NOMO-1 (cell line): ENCODE measurements at regions not wholly inside any gene's neighbourhood (a gene's known extent, or its start where the extent isn't known, plus 50 kb on each side); places are given as distances from the start of the nearest gene placed in this dataset.
"Not testable (repeated sequence)": the region's sequence is repeated elsewhere in the genome, so short reads cannot be mapped to it uniquely, and the experiment has no call there.

ENCODE experiments used
- DNase-seq, 2 experiments: peaks; one replicate each; lab custom pipeline; 2025; ENCODE audit not compliant: unreplicated experiment in 2 of 2; lab: John Stamatoyannopoulos, UW

DNA sequence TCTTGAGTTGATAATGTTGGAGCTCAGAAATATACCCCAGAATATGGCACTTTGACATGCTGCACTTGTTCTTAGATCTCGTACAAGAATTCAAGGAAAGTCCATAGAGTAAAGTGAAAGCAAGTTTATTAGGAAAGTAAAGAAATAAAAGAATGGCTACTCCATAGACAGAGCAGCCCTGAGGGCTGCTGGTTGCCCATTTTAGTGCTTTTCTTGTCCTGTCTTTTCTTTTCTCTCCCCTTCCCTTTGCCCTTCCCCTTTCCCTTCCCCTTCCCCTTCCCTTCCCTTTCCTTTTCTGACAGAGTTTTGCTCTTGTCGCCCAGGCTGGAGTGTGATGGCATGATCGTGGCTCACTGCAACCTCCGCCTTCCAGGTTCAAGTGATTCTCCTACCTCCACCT is 283.4 kb upstream of the SEMA6A start:
- not testable (repeated sequence) for DNase-seq

DNA sequence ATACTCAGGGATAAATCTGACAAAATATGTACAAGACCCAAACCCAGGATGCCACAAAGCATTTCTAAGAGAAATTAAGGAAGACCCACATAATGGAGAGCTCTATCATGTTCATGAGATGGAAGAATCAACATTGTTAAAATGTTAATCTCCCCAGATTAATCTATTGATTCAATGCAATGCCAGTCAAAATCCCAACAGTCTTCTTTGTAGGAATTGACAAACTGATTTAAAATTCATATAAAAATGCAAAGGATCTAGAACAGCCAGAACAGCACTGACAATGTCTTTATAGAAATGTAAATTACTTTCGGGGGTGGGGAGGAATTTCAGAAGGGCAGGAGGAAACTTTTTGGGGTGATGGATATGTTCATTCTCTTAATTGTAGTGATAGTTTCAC is 281.6 kb upstream of the SEMA6A start:
- DNase-seq: no peak

- DNase-seq: no peak
Measured at GRCh38 chr5:116853992-116854391, 279.4 kb upstream of the SEMA6A start.

- DNase-seq: no peak
Measured at GRCh38 chr5:116848954-116849581, 274.4 kb upstream of the SEMA6A start.

DNA sequence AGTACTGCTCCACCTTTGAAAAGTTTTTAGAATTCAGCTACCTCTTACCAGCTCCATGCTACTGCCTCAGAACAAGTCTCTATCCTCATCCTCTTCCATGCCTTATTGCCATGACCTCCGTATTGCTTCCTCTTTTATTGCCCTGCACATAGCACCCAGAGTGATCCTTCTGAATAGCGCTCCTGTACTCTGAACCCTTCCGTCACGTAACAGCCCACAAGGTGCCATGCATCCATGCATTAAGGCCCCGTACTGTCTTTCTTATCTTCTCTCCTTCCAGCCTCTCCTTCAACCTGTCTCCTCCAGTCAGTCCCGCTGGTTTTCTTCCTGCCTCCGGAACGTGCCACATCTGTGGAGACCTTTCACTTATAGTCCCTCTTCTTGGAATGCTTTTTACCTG is 273.3 kb upstream of the SEMA6A start:
- no peak for DNase-seq

DNA sequence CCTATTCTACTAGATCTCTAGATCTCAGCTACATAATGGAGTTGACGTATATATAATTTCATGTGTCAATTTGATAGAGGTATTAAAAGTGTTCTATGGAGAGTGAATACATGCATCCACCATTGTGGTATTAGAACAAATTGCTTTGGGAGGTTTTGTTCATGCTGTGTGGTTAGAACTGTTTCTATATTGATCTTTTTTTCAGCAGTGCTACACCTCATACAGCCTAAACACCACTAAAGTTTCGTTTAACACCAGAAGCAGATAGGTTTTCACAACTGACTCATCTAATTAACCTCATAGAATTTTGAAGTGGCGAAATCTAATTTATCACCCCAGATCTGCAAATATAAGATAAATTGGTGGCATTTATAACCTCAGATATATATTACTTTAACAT is 269.4 kb upstream of the SEMA6A start:
- DNase-seq: no peak

GRCh38 chr5:116842514-116842961 is 267.9 kb upstream of the SEMA6A start:
- no peak for DNase-seq

DNA sequence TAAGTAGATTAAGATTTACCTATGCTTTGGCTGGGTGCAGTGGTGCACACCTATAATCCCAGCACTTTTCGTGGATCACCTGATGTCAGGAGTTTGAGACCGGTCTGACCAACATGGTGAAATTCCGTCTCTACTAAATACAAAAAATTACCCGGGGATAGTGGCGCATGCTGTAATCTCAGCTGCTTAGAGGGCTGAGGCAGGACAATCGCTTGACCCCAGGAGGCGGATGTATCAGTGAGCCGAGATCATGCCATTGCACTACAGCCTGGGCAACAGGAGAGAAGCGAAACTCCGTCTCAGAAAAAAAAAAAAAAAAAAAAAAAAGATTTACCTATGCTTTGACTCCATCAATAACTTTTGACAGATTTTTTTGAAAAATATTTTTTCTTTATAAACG is 267.1 kb upstream of the SEMA6A start:
- DNase-seq: no peak

GRCh38 chr5:116838011-116838536 is 263.5 kb upstream of the SEMA6A start:
- DNase-seq: no peak

DNA sequence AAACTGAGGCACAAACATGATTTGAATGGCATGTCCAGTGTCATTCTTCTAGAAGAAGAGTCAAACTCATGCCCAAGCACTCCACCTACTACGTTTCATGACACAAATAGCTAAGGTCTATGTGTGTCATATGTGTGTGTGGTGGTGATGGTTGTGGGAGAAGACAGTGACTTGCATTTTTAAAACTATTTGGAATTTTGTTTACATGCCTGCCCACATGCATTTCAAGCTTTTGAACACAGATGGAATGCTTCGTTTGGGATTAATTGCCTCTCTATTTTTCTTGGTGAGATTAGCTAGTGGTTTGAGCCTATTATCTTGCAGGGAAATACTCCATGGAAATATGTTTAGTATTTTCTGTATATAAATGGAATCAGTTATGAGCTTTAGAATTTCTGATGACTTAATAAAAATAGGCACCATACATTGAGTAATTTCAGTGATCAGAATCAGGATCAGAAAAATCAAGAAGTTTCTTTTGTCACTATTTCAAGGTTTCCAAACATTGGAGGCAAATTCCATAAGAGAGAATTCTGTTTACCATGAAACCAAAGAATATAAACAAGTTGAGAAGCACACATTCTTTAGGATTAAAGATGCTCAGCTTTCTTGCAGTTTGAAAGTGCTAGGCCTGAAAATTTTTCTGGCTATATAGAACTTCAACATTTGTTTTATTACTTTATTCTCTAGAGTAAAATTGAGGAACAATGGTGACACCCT is 260.3 kb upstream of the SEMA6A start:
- no peak for DNase-seq

DNA sequence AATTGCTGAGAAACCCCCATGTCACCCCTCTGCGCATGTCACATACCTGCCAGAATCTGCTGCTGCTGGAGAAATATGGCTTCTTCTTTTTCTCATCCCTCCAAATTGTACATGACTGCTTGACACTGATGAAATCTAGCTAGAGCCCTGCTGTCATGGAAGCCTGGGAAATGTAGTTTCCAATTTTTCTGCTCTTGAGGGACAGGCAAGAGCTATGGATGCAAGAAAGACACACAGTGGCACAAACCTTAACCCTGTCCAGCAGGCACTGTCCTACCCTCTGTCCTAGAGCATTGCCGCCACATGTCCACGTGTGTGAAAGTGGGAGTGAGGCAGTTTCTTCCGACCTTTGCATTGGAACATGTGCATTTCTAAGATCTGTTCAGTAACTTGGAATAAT is 255.5 kb upstream of the SEMA6A start:
- no peak for DNase-seq

- no peak for DNase-seq
Measured at GRCh38 chr5:116827078-116827477, 252.5 kb upstream of the SEMA6A start.

DNA sequence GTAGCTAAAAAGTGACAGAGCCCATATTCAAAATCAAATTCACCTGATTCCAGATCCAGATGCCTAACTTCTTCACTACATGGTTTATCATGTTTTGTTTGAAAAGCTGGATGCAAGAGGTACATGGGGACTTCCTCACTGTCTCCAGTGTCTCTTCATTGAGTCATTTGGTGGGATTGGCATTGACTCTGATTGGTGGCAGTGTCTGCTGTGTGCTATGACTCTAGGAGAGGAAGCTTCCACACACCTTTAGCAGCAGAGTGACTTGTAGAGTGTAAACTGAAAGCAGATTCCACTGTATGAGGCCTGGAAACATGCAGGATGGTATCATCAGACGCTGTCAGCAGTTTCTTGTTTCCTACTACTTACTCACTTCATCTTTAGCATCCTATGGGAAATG is 250.9 kb upstream of the SEMA6A start:
- no peak for DNase-seq

DNA sequence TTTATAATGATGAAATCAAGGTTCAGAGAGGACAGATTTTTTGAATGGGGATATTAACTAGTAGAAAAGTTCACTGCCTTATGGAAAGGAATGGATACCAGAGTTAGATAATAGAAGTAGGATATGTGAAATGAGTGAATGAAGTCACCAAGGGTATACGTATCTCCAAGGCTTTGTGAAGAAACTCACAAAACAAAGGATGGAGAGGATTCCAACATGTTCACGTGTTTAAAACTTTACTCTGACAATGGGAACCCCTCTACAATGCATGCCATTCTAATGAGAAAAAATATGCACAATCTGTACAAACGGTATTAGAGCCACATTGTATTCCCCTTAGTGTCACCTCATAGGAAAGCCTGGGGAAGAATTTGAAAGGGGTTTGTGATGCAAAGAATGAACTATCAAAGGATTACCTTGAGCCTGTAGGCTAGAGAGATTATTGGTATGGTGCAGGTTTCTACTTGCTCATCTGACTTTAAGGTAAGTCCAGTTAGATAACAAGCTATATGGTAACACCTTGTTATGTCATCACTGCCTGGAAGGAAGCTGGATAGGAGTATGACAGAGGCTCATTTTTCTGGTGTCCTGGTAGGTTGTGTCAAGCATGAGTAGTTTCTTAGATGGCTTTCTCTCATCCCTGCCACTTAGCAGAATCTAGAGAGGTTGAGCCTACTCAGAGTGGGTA is 250.3 kb upstream of the SEMA6A start:
- DNase-seq: no peak

DNA sequence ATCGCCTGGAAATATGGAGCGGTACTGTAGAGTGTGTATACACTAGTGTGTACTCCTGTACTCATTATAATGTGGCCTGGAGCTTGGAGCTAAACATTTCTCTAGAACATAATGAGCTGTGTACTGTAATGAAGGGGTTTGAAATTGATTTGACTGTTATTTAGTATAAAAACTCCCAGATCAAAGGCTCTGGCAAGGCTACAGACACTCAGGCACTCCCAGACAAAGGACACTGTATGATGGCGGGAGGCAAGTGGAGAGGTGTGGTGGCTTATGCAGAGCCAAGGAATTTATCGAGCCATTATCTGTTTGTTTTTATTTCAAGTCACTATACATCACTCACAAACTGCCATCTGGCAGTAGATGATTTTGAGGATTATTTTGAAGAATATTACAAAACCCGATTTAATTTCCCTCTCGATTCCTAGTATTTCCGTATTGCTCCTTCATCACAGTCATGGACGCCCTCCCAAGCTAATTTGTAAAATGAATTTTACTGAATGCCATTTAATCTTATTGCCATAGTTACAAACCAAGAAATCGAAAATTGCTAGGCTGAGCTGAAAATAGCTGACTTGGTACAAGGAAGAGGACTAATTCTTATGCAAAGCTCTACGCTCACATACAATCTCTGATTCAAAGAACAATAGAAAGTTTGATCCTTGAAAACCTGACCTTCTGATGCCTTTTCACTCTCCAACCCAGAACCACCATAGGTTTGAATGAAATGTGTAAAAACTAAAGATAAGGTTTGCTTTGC is 240.2 kb upstream of the SEMA6A start:
- DNase-seq: no peak

- no peak for DNase-seq
Measured at GRCh38 chr5:116813906-116814305, 239.3 kb upstream of the SEMA6A start.

DNA sequence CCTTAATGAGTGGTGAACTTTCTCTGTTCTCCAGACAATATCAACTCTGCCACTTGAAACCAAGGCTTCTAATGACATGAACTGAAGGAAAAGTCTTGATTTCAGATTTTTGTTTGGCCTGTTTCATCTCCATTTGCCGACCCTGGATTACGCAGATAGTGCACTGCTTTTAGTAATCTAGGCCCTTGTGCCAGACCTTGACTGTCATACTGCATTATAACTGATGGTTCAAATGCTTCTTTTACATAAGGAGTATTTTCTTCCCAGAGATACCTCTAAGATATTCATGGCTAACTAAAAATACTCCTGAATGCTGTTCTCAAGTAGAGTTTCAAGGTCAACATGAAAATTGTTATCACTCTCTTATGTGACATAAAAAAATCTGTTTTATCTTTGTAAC is 238.7 kb upstream of the SEMA6A start:
- no peak for DNase-seq

GRCh38 chr5:116810951-116811350 is 236.3 kb upstream of the SEMA6A start:
- DNase-seq: no peak

GRCh38 chr5:116806836-116807235 is 232.2 kb upstream of the SEMA6A start:
- DNase-seq: no peak

DNA sequence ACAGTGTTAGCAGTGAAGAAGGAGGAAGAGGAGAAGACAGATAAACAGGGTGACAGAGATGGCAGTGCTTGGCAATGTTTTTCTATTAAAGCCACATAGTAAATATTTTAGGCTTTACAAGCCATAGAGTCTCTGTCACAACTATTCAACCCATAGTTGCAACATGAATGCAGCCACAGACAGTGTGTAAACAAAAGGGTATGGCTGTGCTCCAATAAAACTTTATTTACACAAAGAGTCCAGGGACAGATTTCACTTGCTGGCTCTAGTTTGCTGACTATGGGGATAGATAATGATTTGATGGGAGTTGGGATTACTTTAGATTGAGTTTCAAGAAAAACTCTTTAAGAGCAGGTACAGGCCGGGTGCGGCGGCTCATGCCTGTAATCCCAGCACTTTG is 224.8 kb upstream of the SEMA6A start:
- no peak for DNase-seq

DNA sequence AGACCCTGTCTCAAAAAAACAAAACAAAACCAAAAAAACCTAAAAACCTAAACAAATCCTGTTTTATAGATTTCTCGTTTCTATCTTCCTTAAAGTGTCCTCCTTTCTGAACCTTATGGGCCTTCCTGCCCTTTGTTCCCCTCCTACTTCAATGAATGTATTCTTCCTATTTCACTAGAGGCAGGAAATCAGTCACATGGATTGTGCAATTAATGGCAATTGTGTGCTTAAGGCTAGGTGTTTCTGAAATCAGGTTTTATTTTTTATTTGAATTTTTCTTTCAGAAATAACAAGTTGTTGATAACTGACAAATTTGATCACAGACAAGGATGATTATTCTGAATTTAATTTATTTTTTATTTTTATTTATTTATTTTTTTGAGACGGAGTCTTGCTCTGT is 220.6 kb upstream of the SEMA6A start:
- no peak for DNase-seq
